Ureter (tissue), 1 donor: ENCODE measurements at regions not wholly inside any gene's neighbourhood (a gene's known extent, or its start where the extent isn't known, plus 50 kb on each side); places are given as distances from the start of the nearest gene placed in this dataset.
"Not testable (repeated sequence)": the region's sequence is repeated elsewhere in the genome, so short reads cannot be mapped to it uniquely, and the experiment has no call there.

Source experiments
- DNase-seq: peaks from one replicate; pipeline ENCODE4 v3.0.0-alpha.2; 2020; ENCODE audit warnings: low spot score
- donor health status: DM: yes; HTN: yes; CAD: no.

GRCh38 chr10:45518741-45519140 lies 144.7 kb downstream of the ALOX5 start:
- no peak for DNase-seq

GRCh38 chr10:45515630-45516029 lies 141.6 kb downstream of the ALOX5 start:
- DNase-seq = no peak

- peak; percentile 53 for DNase-seq
Measured at GRCh38 chr10:45514291-45515270, 140.6 kb downstream of the ALOX5 start.

GRCh38 chr10:45513551-45513950 lies 139.5 kb downstream of the ALOX5 start:
- no peak for DNase-seq

GRCh38 chr10:45511926-45512325 lies 137.9 kb downstream of the ALOX5 start:
- not testable (repeated sequence) for DNase-seq

GRCh38 chr10:45509491-45509890 lies 135.5 kb downstream of the ALOX5 start:
- DNase-seq = no peak

- no peak for DNase-seq
Measured at GRCh38 chr10:45505311-45505710, 131.3 kb downstream of the ALOX5 start.

GRCh38 chr10:45502458-45502857 lies 128.4 kb downstream of the ALOX5 start:
- DNase-seq = no peak

- DNase-seq = no peak
Measured at GRCh38 chr10:45501791-45502190, 127.8 kb downstream of the ALOX5 start.

GRCh38 chr10:45500798-45501197 lies 126.8 kb downstream of the ALOX5 start:
- no peak for DNase-seq

- DNase-seq = no peak
Measured at GRCh38 chr10:45500304-45500703, 126.3 kb downstream of the ALOX5 start.

- DNase-seq = no peak
Measured at GRCh38 chr10:45495438-45496152, 121.6 kb downstream of the ALOX5 start.
